GM12878 (cell line): ENCODE measurements at regions not wholly inside any gene's neighbourhood (a gene's known extent, or its start where the extent isn't known, plus 50 kb on each side); places are given as distances from the start of the nearest gene placed in this dataset.

ENCODE experiments used
- ATAC-seq: fragments of 200-7000 bp; cut with Tn5 transposase; 3 replicates; pipeline ENCODE4 v1.9.1; 2020; ENCODE audit warnings: mild to moderate bottlenecking, moderate library complexity
- BruUV-seq: library from RNA; stranded (reverse); fragments of 400-500 nt; replicated peaks from 2 replicates; lab custom pipeline; 2021; lab: Mats Ljungman, UMichigan
- CTCF ChIA-PET: fragments of 300-600 bp; sonication (Branson Sonifier 250); formaldehyde crosslinking; extraction: SDS; loops from one replicate; lab custom pipeline; 2021; ENCODE audit warnings: inconsistent platforms; lab: Yijun Ruan, JAX
- POLR2A ChIA-PET: fragments of 350-600 bp; formaldehyde crosslinking; extraction: SDS; loops from one replicate; lab custom pipeline; 2021; ENCODE audit warnings: inconsistent platforms; lab: Charles Lee
- RAD21 ChIA-PET: fragments of 300-600 bp; sonication (Branson Sonifier 250); formaldehyde crosslinking; loops from one replicate; lab custom pipeline; 2023; ENCODE audit warnings: antibody characterized with exemption; ENCODE audit not compliant: unreplicated experiment; lab: Charles Lee
- SMC1A ChIA-PET: fragments of 300-600 bp; sonication (Branson Sonifier 250); formaldehyde crosslinking; loops from one replicate; lab custom pipeline; 2023; ENCODE audit not compliant: unreplicated experiment, uncharacterized antibody; lab: Charles Lee
- DNase-seq: peaks from one replicate; pipeline ENCODE4 v3.0.0-alpha.2; 2011; ENCODE audit warnings: low read depth, low spot score
- FAIRE-seq: peaks from 3 replicates; lab custom pipeline; 2011; peaks lifted over from hg19 to GRCh38; lab: Jason Lieb, UNC
- H2AFZ ChIP-seq: 2 replicates; pipeline ENCODE4 v1.6.0; 2011; ENCODE audit warnings: low read depth, low read length, control low read depth; ENCODE audit not compliant: control insufficient read depth
- H3K27ac ChIP-seq: 2 replicates; pipeline ENCODE4 v1.5.1; 2011; ENCODE audit warnings: control low read depth; ENCODE audit not compliant: control insufficient read depth, insufficient read depth
- H3K27me3 ChIP-seq, 2 experiments: replicated peaks in 1 of 2; 2 replicates each; pipeline versions ENCODE4 v1.6.0 to v1.6.1; 2011; ENCODE audit warnings: low read length in 1 of 2; ENCODE audit not compliant: control insufficient read depth in 2 of 2, insufficient read depth in 2 of 2
- H3K36me3 ChIP-seq, 2 experiments: 2 replicates each; pipeline ENCODE4 v1.5.1; 2011; ENCODE audit warnings: low read length in 1 of 2; ENCODE audit not compliant: control insufficient read depth in 2 of 2, insufficient read depth in 2 of 2
- H3K4me1 ChIP-seq: 2 replicates; pipeline ENCODE4 v1.6.1; 2011; ENCODE audit warnings: mild to moderate bottlenecking, low read length, moderate library complexity, mixed read lengths; ENCODE audit not compliant: control insufficient read depth, insufficient read depth
- H3K4me2 ChIP-seq: 2 replicates; pipeline ENCODE4 v1.6.0; 2011; ENCODE audit warnings: control low read depth; ENCODE audit not compliant: control insufficient read depth, insufficient read depth
- H3K4me3 ChIP-seq: fragments of 200-600 bp; sonication (generic); 2 replicates; pipeline ENCODE4 v1.5.1; 2016
- H3K79me2 ChIP-seq: 2 replicates; pipeline ENCODE4 v1.6.0; 2011; ENCODE audit warnings: low read length; ENCODE audit not compliant: control insufficient read depth, insufficient read depth
- H3K9ac ChIP-seq: 2 replicates; pipeline ENCODE4 v1.8.0; 2011; ENCODE audit warnings: low read length, control low read depth, mixed read lengths; ENCODE audit not compliant: control insufficient read depth, insufficient read depth
- H3K9me3 ChIP-seq: replicated peaks from 3 replicates; pipeline ENCODE4 v1.5.1; 2011; ENCODE audit warnings: mild to moderate bottlenecking, low read length; ENCODE audit not compliant: control insufficient read depth, insufficient read depth
- H4K20me1 ChIP-seq: 2 replicates; pipeline ENCODE4 v1.6.0; 2011; ENCODE audit not compliant: control insufficient read depth, insufficient read depth
- BMI1 ChIP-seq: fragments of 450-650 bp; IDR thresholded peaks from 2 replicates; pipeline ENCODE4 v1.6.1; 2016; ENCODE audit warnings: mild to moderate bottlenecking, moderate library complexity, borderline replicate concordance
- EED ChIP-seq: sonication (generic); IDR thresholded peaks from 2 replicates; pipeline ENCODE4 v1.6.1; 2016; ENCODE audit warnings: antibody characterized with exemption, low read depth
- GATAD2B ChIP-seq: fragments of 450-650 bp; conservative IDR thresholded peaks from 2 replicates; pipeline ENCODE4 v1.6.1; 2017; ENCODE audit warnings: low read depth, mild to moderate bottlenecking, moderate library complexity
- IKZF1 ChIP-seq: fragments of 450-650 bp; conservative IDR thresholded peaks from 2 replicates; pipeline ENCODE4 v1.6.1; 2017; ENCODE audit warnings: antibody characterized with exemption, mild to moderate bottlenecking
- IRF4 ChIP-seq: IDR thresholded peaks from 2 replicates; pipeline ENCODE4 v1.6.1; 2011; ENCODE audit warnings: low read depth, low read length
- MTA3 ChIP-seq: IDR thresholded peaks from 2 replicates; pipeline ENCODE4 v1.6.1; 2012; ENCODE audit warnings: low read length, inconsistent platforms, borderline replicate concordance
- NR2C2 ChIP-seq: IDR thresholded peaks from 2 replicates; pipeline ENCODE4 v1.6.1; 2011; ENCODE audit warnings: borderline replicate concordance, low read depth; ENCODE audit not compliant: control insufficient read depth, insufficient read length
- POU2F2 ChIP-seq: IDR thresholded peaks from 3 replicates; pipeline ENCODE4 v1.6.1; 2011; ENCODE audit warnings: low read depth, mild to moderate bottlenecking, low read length, borderline replicate concordance
- RAD51 ChIP-seq: fragments of 450-650 bp; IDR thresholded peaks from 2 replicates; pipeline ENCODE4 v1.6.1; 2016; ENCODE audit warnings: moderate library complexity, mild to moderate bottlenecking, inconsistent platforms
- SMAD1 ChIP-seq: fragments of 450-650 bp; IDR thresholded peaks from 2 replicates; pipeline ENCODE4 v1.6.1; 2018; ENCODE audit warnings: mild to moderate bottlenecking, low read depth; ENCODE audit not compliant: partially characterized antibody
- SMARCA5 ChIP-seq: fragments of 450-650 bp; IDR thresholded peaks from 2 replicates; pipeline ENCODE4 v1.6.1; 2017; ENCODE audit warnings: mild to moderate bottlenecking
- YY1 ChIP-seq: IDR thresholded peaks from 2 replicates; pipeline ENCODE4 v1.6.1; 2011; ENCODE audit warnings: low read depth, mild to moderate bottlenecking, low read length
- WGBS: methylation state at CpG from one replicate; pipeline ENCODE4 v1.1.6; 2016; ENCODE audit warnings: low lambda C conversion rate; ENCODE audit not compliant: insufficient replicate concordance, insufficient coverage; ENCODE audit errors: missing lambda C conversion rate; 5-methylcytosine and 5-hydroxymethylcytosine counted together
- in situ Hi-C: fragments of 300-500 bp; cut with MboI; formaldehyde crosslinking; loops from 9 replicates; pipeline ENCODE4 v1.14.3; 2018; ENCODE audit warnings: mixed read lengths
- intact Hi-C: fragments of 100-400 bp; cut with micrococcal nuclease; formaldehyde crosslinking; loops from one replicate; pipeline ENCODE4 v1.14.2; 2022; ENCODE audit not compliant: unreplicated experiment
- TF ChIP-seq, protein P1 (sequence below): fragments of 450-650 bp; IDR thresholded peaks from 2 replicates; pipeline ENCODE4 v1.6.1; 2017; ENCODE audit warnings: borderline replicate concordance
- TF ChIP-seq, protein P2 (sequence below): fragments of 450-650 bp; IDR thresholded peaks from 2 replicates; pipeline ENCODE4 v1.6.1; 2018; ENCODE audit warnings: borderline replicate concordance, mild to moderate bottlenecking; ENCODE audit not compliant: partially characterized antibody
- TF ChIP-seq, protein P3 (sequence below): fragments of 450-650 bp; IDR thresholded peaks from 2 replicates; pipeline ENCODE4 v1.6.1; 2014; ENCODE audit warnings: mild to moderate bottlenecking
- TF ChIP-seq, protein P4 (sequence below): fragments of 450-650 bp; formaldehyde crosslinking; IDR thresholded peaks from 2 replicates; pipeline ENCODE4 v1.4.0; 2020; ENCODE audit warnings: mild to moderate bottlenecking, moderate library complexity

DNA sequence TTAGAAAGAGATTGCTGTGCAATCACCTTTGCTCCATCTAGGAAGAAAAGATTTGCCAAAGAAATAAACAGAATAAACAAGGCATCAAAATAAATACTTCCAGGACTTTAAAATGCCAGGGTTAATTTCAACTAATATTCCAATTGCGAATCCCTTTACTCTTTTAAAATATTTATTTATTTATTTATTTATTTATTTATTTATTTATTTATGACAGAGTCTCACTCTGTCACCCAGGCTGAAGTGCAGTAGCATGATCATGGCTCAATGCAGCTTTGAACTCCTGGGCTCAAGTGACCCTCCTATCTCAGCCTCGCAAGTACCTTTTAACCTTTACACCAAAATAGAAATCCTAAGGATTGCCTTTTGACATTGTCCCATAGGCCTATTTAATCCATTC lies 191.1 kb downstream of the EDN1 start:
- no peak for DNase-seq
- no peaks in the 10 kb centered on the region for H3K27me3 ChIP-seq
- no peaks in the 10 kb centered on the region for H4K20me1 ChIP-seq
- ATAC-seq = no peak
- no peaks in the 10 kb centered on the region for H3K79me2 ChIP-seq
- no TSS peak for BruUV-seq
- no peaks in the 10 kb centered on the region for H3K36me3 ChIP-seq
- H3K27ac ChIP-seq = no peak overlapping the region
- H3K9ac ChIP-seq = no peak overlapping the region
- CTCF ChIA-PET = interaction anchor here (0.9 to 4.0 kb wide), 16 partner anchors 14 to 249 kb away, joined by 3 to 54 read pairs (median 8); partner anchors contain the start of gene EDN1
- RAD21 ChIA-PET = interaction anchor here (0.6 to 3.9 kb wide), 16 partner anchors 19 to 1977 kb away, joined by 3 to 60 read pairs (median 7); partner anchors contain the start of gene EDN1
- 93% methylated on average over 2 of the region's 2 CpGs for WGBS
- in situ Hi-C loops (no loop called here), intact Hi-C loops (loop anchor here (5.0 kb wide), 2 partner anchors 124 to 189 kb away; partner anchors contain the start of gene EDN1)
- FAIRE-seq = no peak
- H2AFZ ChIP-seq = no peak overlapping the region
- SMC1A ChIA-PET = interaction anchor here (1.1 to 7.6 kb wide), 17 partner anchors 14 to 190 kb away, joined by 3 to 66 read pairs (median 14); partner anchors contain the start of gene EDN1
- POLR2A ChIA-PET = interaction anchor here (0.6 to 2.4 kb wide), 5 partner anchors 108 to 1261 kb away, joined by 3 to 9 read pairs (median 7); no protein-coding TSS in a partner anchor
- no peak overlapping the region for H3K4me3 ChIP-seq
- no peaks in the 10 kb centered on the region; the same call in 2 of the 3 replicates for H3K9me3 ChIP-seq
- peaks cover 7% of the 10 kb centered on the region; the same call in 1 of the 2 replicates for H3K4me1 ChIP-seq
- H3K4me2 ChIP-seq = no peak overlapping the region
- TF ChIP-seq POU2F2 = no peak
- TF ChIP-seq, protein P1, sequence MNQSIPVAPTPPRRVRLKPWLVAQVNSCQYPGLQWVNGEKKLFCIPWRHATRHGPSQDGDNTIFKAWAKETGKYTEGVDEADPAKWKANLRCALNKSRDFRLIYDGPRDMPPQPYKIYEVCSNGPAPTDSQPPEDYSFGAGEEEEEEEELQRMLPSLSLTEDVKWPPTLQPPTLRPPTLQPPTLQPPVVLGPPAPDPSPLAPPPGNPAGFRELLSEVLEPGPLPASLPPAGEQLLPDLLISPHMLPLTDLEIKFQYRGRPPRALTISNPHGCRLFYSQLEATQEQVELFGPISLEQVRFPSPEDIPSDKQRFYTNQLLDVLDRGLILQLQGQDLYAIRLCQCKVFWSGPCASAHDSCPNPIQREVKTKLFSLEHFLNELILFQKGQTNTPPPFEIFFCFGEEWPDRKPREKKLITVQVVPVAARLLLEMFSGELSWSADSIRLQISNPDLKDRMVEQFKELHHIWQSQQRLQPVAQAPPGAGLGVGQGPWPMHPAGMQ = no peak
- TF ChIP-seq, protein P2, sequence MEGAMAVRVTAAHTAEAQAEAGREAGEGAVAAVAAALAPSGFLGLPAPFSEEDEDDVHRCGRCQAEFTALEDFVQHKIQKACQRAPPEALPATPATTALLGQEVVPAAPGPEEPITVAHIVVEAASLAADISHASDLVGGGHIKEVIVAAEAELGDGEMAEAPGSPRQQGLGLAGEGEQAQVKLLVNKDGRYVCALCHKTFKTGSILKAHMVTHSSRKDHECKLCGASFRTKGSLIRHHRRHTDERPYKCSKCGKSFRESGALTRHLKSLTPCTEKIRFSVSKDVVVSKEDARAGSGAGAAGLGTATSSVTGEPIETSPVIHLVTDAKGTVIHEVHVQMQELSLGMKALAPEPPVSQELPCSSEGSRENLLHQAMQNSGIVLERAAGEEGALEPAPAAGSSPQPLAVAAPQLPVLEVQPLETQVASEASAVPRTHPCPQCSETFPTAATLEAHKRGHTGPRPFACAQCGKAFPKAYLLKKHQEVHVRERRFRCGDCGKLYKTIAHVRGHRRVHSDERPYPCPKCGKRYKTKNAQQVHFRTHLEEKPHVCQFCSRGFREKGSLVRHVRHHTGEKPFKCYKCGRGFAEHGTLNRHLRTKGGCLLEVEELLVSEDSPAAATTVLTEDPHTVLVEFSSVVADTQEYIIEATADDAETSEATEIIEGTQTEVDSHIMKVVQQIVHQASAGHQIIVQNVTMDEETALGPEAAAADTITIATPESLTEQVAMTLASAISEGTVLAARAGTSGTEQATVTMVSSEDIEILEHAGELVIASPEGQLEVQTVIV = no peak
- TF ChIP-seq IKZF1 = no peak
- no peak for TF ChIP-seq IRF4
- no peak for TF ChIP-seq YY1
- TF ChIP-seq MTA3 = no peak
- no peak for TF ChIP-seq GATAD2B
- TF ChIP-seq RAD51 = no peak
- no peak for TF ChIP-seq SMAD1
- no peak for TF ChIP-seq EED
- TF ChIP-seq BMI1 = no peak
- TF ChIP-seq, protein P3, sequence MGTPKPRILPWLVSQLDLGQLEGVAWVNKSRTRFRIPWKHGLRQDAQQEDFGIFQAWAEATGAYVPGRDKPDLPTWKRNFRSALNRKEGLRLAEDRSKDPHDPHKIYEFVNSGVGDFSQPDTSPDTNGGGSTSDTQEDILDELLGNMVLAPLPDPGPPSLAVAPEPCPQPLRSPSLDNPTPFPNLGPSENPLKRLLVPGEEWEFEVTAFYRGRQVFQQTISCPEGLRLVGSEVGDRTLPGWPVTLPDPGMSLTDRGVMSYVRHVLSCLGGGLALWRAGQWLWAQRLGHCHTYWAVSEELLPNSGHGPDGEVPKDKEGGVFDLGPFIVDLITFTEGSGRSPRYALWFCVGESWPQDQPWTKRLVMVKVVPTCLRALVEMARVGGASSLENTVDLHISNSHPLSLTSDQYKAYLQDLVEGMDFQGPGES = no peak
- TF ChIP-seq NR2C2 = no peak
- TF ChIP-seq, protein P4, sequence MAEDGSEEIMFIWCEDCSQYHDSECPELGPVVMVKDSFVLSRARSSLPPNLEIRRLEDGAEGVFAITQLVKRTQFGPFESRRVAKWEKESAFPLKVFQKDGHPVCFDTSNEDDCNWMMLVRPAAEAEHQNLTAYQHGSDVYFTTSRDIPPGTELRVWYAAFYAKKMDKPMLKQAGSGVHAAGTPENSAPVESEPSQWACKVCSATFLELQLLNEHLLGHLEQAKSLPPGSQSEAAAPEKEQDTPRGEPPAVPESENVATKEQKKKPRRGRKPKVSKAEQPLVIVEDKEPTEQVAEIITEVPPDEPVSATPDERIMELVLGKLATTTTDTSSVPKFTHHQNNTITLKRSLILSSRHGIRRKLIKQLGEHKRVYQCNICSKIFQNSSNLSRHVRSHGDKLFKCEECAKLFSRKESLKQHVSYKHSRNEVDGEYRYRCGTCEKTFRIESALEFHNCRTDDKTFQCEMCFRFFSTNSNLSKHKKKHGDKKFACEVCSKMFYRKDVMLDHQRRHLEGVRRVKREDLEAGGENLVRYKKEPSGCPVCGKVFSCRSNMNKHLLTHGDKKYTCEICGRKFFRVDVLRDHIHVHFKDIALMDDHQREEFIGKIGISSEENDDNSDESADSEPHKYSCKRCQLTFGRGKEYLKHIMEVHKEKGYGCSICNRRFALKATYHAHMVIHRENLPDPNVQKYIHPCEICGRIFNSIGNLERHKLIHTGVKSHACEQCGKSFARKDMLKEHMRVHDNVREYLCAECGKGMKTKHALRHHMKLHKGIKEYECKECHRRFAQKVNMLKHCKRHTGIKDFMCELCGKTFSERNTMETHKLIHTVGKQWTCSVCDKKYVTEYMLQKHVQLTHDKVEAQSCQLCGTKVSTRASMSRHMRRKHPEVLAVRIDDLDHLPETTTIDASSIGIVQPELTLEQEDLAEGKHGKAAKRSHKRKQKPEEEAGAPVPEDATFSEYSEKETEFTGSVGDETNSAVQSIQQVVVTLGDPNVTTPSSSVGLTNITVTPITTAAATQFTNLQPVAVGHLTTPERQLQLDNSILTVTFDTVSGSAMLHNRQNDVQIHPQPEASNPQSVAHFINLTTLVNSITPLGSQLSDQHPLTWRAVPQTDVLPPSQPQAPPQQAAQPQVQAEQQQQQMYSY (CRISPR knock-in tag) = no peak
- no peak for TF ChIP-seq SMARCA5
